ENCODE measurements at regions not wholly inside any gene's neighbourhood (a gene's known extent, or its start where the extent isn't known, plus 50 kb on each side); places are given as distances from the start of the nearest gene placed in this dataset.

- TF ChIP-seq, protein P1, sequence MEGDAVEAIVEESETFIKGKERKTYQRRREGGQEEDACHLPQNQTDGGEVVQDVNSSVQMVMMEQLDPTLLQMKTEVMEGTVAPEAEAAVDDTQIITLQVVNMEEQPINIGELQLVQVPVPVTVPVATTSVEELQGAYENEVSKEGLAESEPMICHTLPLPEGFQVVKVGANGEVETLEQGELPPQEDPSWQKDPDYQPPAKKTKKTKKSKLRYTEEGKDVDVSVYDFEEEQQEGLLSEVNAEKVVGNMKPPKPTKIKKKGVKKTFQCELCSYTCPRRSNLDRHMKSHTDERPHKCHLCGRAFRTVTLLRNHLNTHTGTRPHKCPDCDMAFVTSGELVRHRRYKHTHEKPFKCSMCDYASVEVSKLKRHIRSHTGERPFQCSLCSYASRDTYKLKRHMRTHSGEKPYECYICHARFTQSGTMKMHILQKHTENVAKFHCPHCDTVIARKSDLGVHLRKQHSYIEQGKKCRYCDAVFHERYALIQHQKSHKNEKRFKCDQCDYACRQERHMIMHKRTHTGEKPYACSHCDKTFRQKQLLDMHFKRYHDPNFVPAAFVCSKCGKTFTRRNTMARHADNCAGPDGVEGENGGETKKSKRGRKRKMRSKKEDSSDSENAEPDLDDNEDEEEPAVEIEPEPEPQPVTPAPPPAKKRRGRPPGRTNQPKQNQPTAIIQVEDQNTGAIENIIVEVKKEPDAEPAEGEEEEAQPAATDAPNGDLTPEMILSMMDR (conservative IDR thresholded peaks at IDR 0.05; ENCODE audit: low read depth, low read length): no peak
These were observed 104.8 kb upstream of the CD180 start for GRCh38 chr5:67301285-67301903.

DNA sequence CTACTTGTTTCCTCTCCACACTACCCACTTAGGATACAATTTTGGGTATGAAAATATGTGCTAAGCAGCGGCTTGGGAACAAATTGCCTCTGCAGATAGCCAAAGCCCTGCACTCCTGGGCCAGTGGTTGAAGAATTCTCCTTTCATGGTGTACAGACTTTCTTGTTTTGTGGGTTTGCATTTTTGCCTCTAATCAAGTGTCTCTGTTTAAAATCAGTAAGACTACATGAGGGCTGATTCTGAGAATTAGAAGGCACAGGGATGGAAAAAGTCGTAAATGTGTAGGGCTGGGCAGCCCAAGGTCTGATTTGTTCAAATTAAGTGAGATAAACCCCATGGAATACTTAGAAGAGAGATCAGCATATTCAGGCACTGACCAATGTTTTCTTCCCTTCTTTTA, 103.7 kb upstream of the CD180 start:
- DNase-seq (ENCODE audit: low read depth): no peak
- no peak overlapping the region for H3K4me3 ChIP-seq (ENCODE audit: low read depth, low read length)
- TF ChIP-seq, protein P1 (conservative IDR thresholded peaks at IDR 0.05; ENCODE audit: low read depth, low read length): no peak

More at GRCh38 chr5:67301285-67301903, 104.8 kb upstream of the CD180 start:
- peak; percentile 96 for DNase-seq (ENCODE audit: low read depth)
- H3K4me3 ChIP-seq (ENCODE audit: low read depth, low read length): no peak overlapping the region

DNA sequence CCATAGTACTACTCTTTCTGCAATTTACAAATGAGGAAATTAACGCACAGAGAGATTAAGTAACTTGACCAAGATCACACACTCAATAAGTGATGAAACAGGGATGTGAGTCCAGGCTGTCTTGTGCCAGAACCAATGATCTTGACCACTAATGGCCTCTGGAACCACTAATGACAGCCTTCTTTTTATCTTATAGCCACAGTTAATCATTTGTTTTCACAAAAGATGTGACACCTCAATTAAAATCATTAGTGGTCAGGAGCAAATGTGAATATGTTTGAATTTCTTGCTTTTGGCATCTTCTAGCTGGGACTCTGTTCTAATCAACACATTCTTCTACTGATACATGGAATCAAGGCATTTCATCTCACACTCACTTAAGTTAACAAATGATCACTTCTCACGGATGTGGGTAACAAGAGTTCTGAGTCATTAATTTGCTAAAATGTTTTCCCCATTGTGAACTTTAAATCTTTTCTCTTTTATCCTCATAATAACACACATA, 102.7 kb upstream of the CD180 start:
- no peak for DNase-seq (ENCODE audit: low read depth)
- TF ChIP-seq, protein P1 (conservative IDR thresholded peaks at IDR 0.05; ENCODE audit: low read depth, low read length): no peak

GRCh38 chr5:67297802-67298532, 101.4 kb upstream of the CD180 start:
- TF ChIP-seq, protein P1 (conservative IDR thresholded peaks at IDR 0.05; ENCODE audit: low read depth, low read length): no peak
- DNase-seq (ENCODE audit: low read depth): no peak
- no peak overlapping the region for H3K4me3 ChIP-seq (ENCODE audit: low read depth, low read length)

More for the DNA sequence above, 102.7 kb upstream of the CD180 start:
- H3K4me3 ChIP-seq (ENCODE audit: low read depth, low read length): no peak overlapping the region

DNA sequence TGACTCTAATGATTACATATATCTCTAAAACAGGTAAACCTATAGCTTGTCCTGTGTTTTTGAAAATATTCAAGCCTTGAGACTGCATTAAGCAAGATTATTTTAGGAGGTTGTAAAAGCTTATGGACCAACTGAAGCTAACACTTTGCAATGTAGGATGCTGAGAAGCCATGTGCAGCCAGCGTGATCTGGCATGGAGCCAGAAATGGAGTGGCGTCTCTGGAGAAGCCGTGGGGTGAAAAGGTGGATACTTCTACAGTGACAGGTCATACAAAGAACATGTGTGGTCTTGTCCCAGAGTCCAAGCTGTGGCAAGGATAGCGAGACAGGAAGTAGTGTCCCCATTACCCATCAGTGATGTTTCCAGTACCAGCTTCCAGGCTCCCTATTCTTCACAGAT, 100.8 kb upstream of the CD180 start:
- DNase-seq (ENCODE audit: low read depth): no peak
- no peak overlapping the region for H3K4me3 ChIP-seq (ENCODE audit: low read depth, low read length)
- TF ChIP-seq, protein P1 (conservative IDR thresholded peaks at IDR 0.05; ENCODE audit: low read depth, low read length): no peak

DNA sequence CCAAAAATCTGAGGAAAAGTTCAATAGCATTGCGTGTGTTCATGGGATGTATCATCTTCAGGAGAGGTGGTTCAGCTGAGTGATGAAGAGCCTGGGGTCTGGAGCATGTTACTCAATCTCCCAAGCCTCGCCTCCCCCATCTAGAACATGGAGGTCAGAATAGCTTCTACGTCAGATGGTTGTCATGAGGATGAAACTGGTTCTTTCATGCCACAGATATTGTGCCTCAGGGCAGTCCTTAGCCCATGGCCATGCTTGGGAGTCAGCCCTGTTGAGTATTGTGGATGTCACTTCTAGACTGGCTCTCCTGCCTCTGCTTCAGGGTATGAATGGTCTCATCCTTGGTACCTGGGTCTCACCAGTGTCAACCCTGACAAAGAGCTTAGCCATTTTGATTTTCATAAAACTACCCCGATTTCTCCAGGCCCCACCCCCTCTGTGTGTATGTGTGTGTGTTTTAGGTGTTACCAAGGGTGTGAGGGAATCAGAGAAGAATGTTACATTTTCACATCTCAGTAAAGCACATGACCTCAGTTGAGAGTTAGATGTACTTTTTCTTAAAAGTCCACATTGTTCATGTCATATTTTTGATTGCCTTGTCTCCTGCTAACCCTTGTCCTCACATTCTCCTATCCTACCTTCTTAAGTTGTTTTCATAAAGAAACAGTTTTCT, 97.8 kb upstream of the CD180 start:
- peak; percentile 61 for DNase-seq (ENCODE audit: low read depth)
- TF ChIP-seq, protein P1 (conservative IDR thresholded peaks at IDR 0.05; ENCODE audit: low read depth, low read length): no peak
- H3K4me3 ChIP-seq (ENCODE audit: low read depth, low read length): no peak overlapping the region
